SK-N-SH (cell line): ENCODE measurements at regions not wholly inside any gene's neighbourhood (a gene's known extent, or its start where the extent isn't known, plus 50 kb on each side); places are given as distances from the start of the nearest gene placed in this dataset.

Source experiments
- CTCF ChIA-PET: fragments of 300-600, 350-600 bp; formaldehyde crosslinking; extraction: SDS; loops from one replicate; lab custom pipeline; 2021; lab: Yijun Ruan, JAX
- POLR2A ChIA-PET: fragments of 350-600 bp; sonication (Branson Sonifier 250); formaldehyde crosslinking; extraction: SDS; loops from one replicate; lab custom pipeline; 2020; ENCODE audit warnings: antibody characterized with exemption, inconsistent platforms; lab: Yijun Ruan, JAX
- DNase-seq: peaks from one replicate; pipeline ENCODE4 v3.0.0; 2012
- H2AFZ ChIP-seq: fragments of 200-600 bp; sonication (generic); 2 replicates; pipeline ENCODE4 v1.8.1; 2016; ENCODE audit warnings: antibody characterized with exemption, mild to moderate bottlenecking, low read depth
- H3F3A ChIP-seq: fragments of 200-600 bp; sonication (generic); replicated peaks from 2 replicates; pipeline ENCODE3; 2016; ENCODE audit warnings: antibody characterized with exemption, mild to moderate bottlenecking; ENCODE audit not compliant: insufficient read depth
- H3K27ac ChIP-seq, 2 experiments: fragments of 200-500 bp in 1 of 2; fragments of 200-600 bp in 1 of 2; sonication (Bioruptor generic) in 1 of 2; sonication (generic), shearing (Covaris generic) in 1 of 2; 2 replicates each; pipeline versions ENCODE4 v1.5.1 to v1.6.1; 2014 to 2016; ENCODE audit warnings: low read depth in 2 of 2, inconsistent platforms in 1 of 2, low read length in 1 of 2, mild to moderate bottlenecking in 1 of 2, mixed read lengths in 1 of 2
- H3K27me3 ChIP-seq: fragments of 200-600 bp; sonication (generic), shearing (Covaris generic); 2 replicates; pipeline ENCODE4 v1.6.1; 2016; ENCODE audit warnings: mixed run types; ENCODE audit not compliant: insufficient read depth
- H3K36me3 ChIP-seq, 2 experiments: fragments of 200-500 bp in 1 of 2; fragments of 200-600 bp in 1 of 2; sonication (Bioruptor generic) in 1 of 2; sonication (generic) in 1 of 2; replicated peaks in 1 of 2; 2 replicates each; pipeline versions ENCODE3 to v1.5.1; 2014 to 2016; ENCODE audit warnings: low read length in 1 of 2, mild to moderate bottlenecking in 1 of 2; ENCODE audit not compliant: insufficient read depth in 2 of 2, control insufficient read depth in 1 of 2
- H3K4me1 ChIP-seq, 2 experiments: fragments of 200-500 bp in 1 of 2; fragments of 200-600 bp in 1 of 2; sonication (Bioruptor generic) in 1 of 2; sonication (generic), shearing (Covaris generic) in 1 of 2; 2 replicates each; pipeline versions ENCODE4 v1.5.1 to v1.6.1; 2014 to 2016; ENCODE audit warnings: low read depth in 1 of 2, low read length in 1 of 2, mixed run types in 1 of 2; ENCODE audit not compliant: insufficient read depth in 2 of 2, control insufficient read depth in 1 of 2
- H3K4me2 ChIP-seq: fragments of 200-600 bp; sonication (generic), shearing (Covaris generic); 2 replicates; pipeline ENCODE4 v1.6.1; 2017; ENCODE audit warnings: mixed run types
- H3K4me3 ChIP-seq, 2 experiments: fragments of 200-500 bp in 1 of 2; fragments of 200-600 bp in 1 of 2; sonication (Bioruptor generic) in 1 of 2; sonication (generic), shearing (Covaris generic) in 1 of 2; 2 replicates each; pipeline versions ENCODE4 v1.5.1 to v1.8.1; 2014 to 2016; ENCODE audit warnings: low read depth in 2 of 2, inconsistent platforms in 1 of 2, low read length in 1 of 2, mild to moderate bottlenecking in 1 of 2, mixed read lengths in 1 of 2, moderate library complexity in 1 of 2
- H3K79me2 ChIP-seq: fragments of 200-600 bp; sonication (generic); 2 replicates; pipeline ENCODE4 v1.8.1; 2017; ENCODE audit warnings: mild to moderate bottlenecking; ENCODE audit not compliant: insufficient read depth
- H3K9ac ChIP-seq: fragments of 200-600 bp; sonication (generic); 2 replicates; pipeline ENCODE4 v1.6.1; 2017; ENCODE audit warnings: mixed run types
- H3K9me2 ChIP-seq: fragments of 200-600 bp; sonication (generic); 2 replicates; pipeline ENCODE4 v1.6.1; 2017; ENCODE audit warnings: mixed run types
- H3K9me3 ChIP-seq: fragments of 200-600 bp; sonication (generic); 2 replicates; pipeline ENCODE4 v1.6.1; 2017; ENCODE audit warnings: mixed run types, mild to moderate bottlenecking, moderate library complexity
- H4K20me1 ChIP-seq: fragments of 200-600 bp; sonication (generic); 2 replicates; pipeline ENCODE4 v1.6.1; 2017; ENCODE audit warnings: mild to moderate bottlenecking, mixed run types; ENCODE audit not compliant: insufficient read depth
- CHD2 ChIP-seq: fragments of 150-350 bp; IDR thresholded peaks from 2 replicates; pipeline ENCODE4 v1.6.1; 2018; ENCODE audit warnings: low read length; ENCODE audit not compliant: partially characterized antibody
- ELF1 ChIP-seq: IDR thresholded peaks from 2 replicates; pipeline ENCODE4 v1.4.0; 2012
- EZH2phosphoT487 ChIP-seq: fragments of 200-600 bp; sonication (generic); IDR thresholded peaks from 2 replicates; pipeline ENCODE4 v1.6.1; 2017; ENCODE audit warnings: low read depth, mixed run types, mild to moderate bottlenecking, antibody characterized with exemption, moderate library complexity, borderline replicate concordance
- FOXJ3 ChIP-seq: sonication (generic); formaldehyde crosslinking; IDR thresholded peaks from 2 replicates; pipeline ENCODE4 v1.5.1; 2020; ENCODE audit warnings: mild to moderate bottlenecking, missing genetic modification reagents
- FOXM1 ChIP-seq: IDR thresholded peaks from 2 replicates; pipeline ENCODE4 v1.4.0; 2012; ENCODE audit warnings: low read depth, mild to moderate bottlenecking
- IRF3 ChIP-seq: fragments of 150-350 bp; IDR thresholded peaks from 2 replicates; pipeline ENCODE4 v1.6.1; 2016; ENCODE audit warnings: mild to moderate bottlenecking, low read depth, low read length
- MAX ChIP-seq: IDR thresholded peaks from 2 replicates; pipeline ENCODE4 v1.4.0; 2012; ENCODE audit warnings: low read depth
- MEF2A ChIP-seq: IDR thresholded peaks from 2 replicates; pipeline ENCODE4 v1.4.0; 2012; ENCODE audit warnings: low read depth, borderline replicate concordance
- NFIC ChIP-seq: IDR thresholded peaks from 2 replicates; pipeline ENCODE4 v1.4.0; 2012; ENCODE audit warnings: borderline replicate concordance
- PBX3 ChIP-seq: IDR thresholded peaks from 2 replicates; pipeline ENCODE4; 2012
- POLR2AphosphoS5 ChIP-seq: IDR thresholded peaks from 2 replicates; pipeline ENCODE4 v1.6.1; 2012; ENCODE audit warnings: low read depth, low read length
- TEAD4 ChIP-seq: IDR thresholded peaks from 2 replicates; pipeline ENCODE4 v1.4.0; 2012; ENCODE audit warnings: mild to moderate bottlenecking, borderline replicate concordance; ENCODE audit not compliant: insufficient read depth
- USF2 ChIP-seq: fragments of 150-350 bp; IDR thresholded peaks from 2 replicates; pipeline ENCODE4 v1.6.1; 2017; ENCODE audit warnings: antibody characterized with exemption, low read length, low read depth, borderline replicate concordance
- WGBS: methylation state at CpG from one replicate; pipeline ENCODE4 v1.1.6; 2017; ENCODE audit warnings: low lambda C conversion rate; 5-methylcytosine and 5-hydroxymethylcytosine counted together

GRCh38 chr6:149158076-149158475 lies 159.4 kb upstream of the TAB2 start:
- no peaks in the 10 kb centered on the region for H3K36me3 ChIP-seq
- no peak for TF ChIP-seq CHD2
- no peak for TF ChIP-seq FOXJ3 (CRISPR knock-in tag)
- TF ChIP-seq ELF1 = no peak
- no peak for TF ChIP-seq POLR2AphosphoS5
- no peak for TF ChIP-seq FOXM1
- no peak for TF ChIP-seq IRF3
- no peak for TF ChIP-seq MEF2A
- no peak for TF ChIP-seq MAX
- H3K9ac ChIP-seq = no peak overlapping the region
- H2AFZ ChIP-seq = no peak overlapping the region
- ChIA-PET CTCF (interaction anchor here (1.4 kb wide), 2 partner anchors 13 to 274 kb away, joined by 3 to 5 read pairs; no protein-coding TSS in a partner anchor), POLR2A (no interaction called here)
- H3K4me1 ChIP-seq = peaks cover 0 to 3% of the 10 kb centered on the region in 2 experiments; a peak in 1 of 4 replicates
- H3K9me2 ChIP-seq = no peaks in the 10 kb centered on the region
- H3K27me3 ChIP-seq = no peaks in the 10 kb centered on the region
- no peaks in the 10 kb centered on the region for H3F3A ChIP-seq
- no peak overlapping the region for H3K4me3 ChIP-seq
- 92% methylated on average over 6 of the region's 6 CpGs for WGBS
- H3K9me3 ChIP-seq = no peaks in the 10 kb centered on the region
- H4K20me1 ChIP-seq = no peaks in the 10 kb centered on the region
- H3K79me2 ChIP-seq = no peaks in the 10 kb centered on the region
- H3K27ac ChIP-seq = no peak overlapping the region; a peak in 1 of 4 replicates
- H3K4me2 ChIP-seq = no peak overlapping the region
- no peak for DNase-seq

- POLR2A ChIA-PET = no interaction called here
- Histone ChIP-seq H3K9me2 (no peaks in the 10 kb centered on the region), H2AFZ (no peak overlapping the region), H3K9me3 (no peaks in the 10 kb centered on the region)
- WGBS = 15% methylated on average over 1 of the region's 1 CpG
- TF ChIP-seq TEAD4 = no peak
- no peak for TF ChIP-seq EZH2phosphoT487
- no peak for TF ChIP-seq IRF3
- no peak for TF ChIP-seq NFIC
- no peak for TF ChIP-seq USF2
- no peak for TF ChIP-seq PBX3
- TF ChIP-seq, all 33 proteins: peak for 0
- Histone ChIP-seq H3K79me2 (no peaks in the 10 kb centered on the region), H3F3A (peaks cover under 1% of the 10 kb centered on the region), H3K4me3 (no peak overlapping the region), H3K4me2 (no peak overlapping the region), H3K27ac (no peak overlapping the region), H3K36me3 (no peaks in the 10 kb centered on the region), H3K9ac (no peak overlapping the region), H3K4me1 (peaks cover under 1 to 6% of the 10 kb centered on the region in 2 experiments; a peak in 2 of 4 replicates), H3K27me3 (no peaks in the 10 kb centered on the region), H4K20me1 (no peaks in the 10 kb centered on the region)
- no peak for DNase-seq
- CTCF ChIA-PET = no interaction called here
Observed at GRCh38 chr6:149160943-149161342, 156.6 kb upstream of the TAB2 start.
